Right lobe of liver (tissue), 6 donors: ENCODE measurements at regions not wholly inside any gene's neighbourhood (a gene's known extent, or its start where the extent isn't known, plus 50 kb on each side); places are given as distances from the start of the nearest gene placed in this dataset.

Source experiments
- ATAC-seq, 4 donors: fragments of 200-7000 bp; cut with Tn5 transposase; one replicate each; pipeline ENCODE4 v1.9.1; 2020; ENCODE audit warnings: mild to moderate bottlenecking in 4 of 4, moderate library complexity in 4 of 4
- DNase-seq, 3 donors: peaks; one replicate each; pipeline ENCODE4 v3.0.0-alpha.2; 2020
- H3K27ac ChIP-seq, 3 donors: fragments of 200-600 bp; one replicate each; pipeline ENCODE4 v1.8.0; 2022
- H3K27me3 ChIP-seq, 2 donors: fragments of 200-600 bp; one replicate each; pipeline ENCODE4 v1.8.0; 2022
- H3K36me3 ChIP-seq, 4 donors: fragments of 200-600 bp; sonication (generic) in 1 of 4; one replicate each; pipeline versions ENCODE4 v1.5.1 to v1.8.0; 2017 to 2022; ENCODE audit warnings: control low read depth in 1 of 4
- H3K4me1 ChIP-seq, 4 donors: fragments of 200-600 bp; sonication (generic) in 1 of 4; one replicate each; pipeline versions ENCODE4 v1.5.1 to v1.8.0; 2017 to 2022; ENCODE audit warnings: control low read depth in 1 of 4
- H3K4me3 ChIP-seq, 3 donors: fragments of 200-600 bp; one replicate each; pipeline ENCODE4 v1.8.0; 2022
- H3K9me3 ChIP-seq, 4 donors: fragments of 200-600 bp; sonication (generic) in 1 of 4; one replicate each; pipeline versions ENCODE4 v1.5.1 to v1.8.0; 2017 to 2022; ENCODE audit warnings: control low read depth in 1 of 4
- CTCF ChIP-seq, 4 donors: fragments of 200-600 bp in 3 of 4; fragments of 450-650 bp in 1 of 4; IDR thresholded peaks; one replicate each; pipeline versions ENCODE4 v1.5.1 to v1.8.0; 2016 to 2022; ENCODE audit warnings: antibody characterized with exemption in 4 of 4, mild to moderate bottlenecking in 2 of 4
- POLR2A ChIP-seq: fragments of 450-650 bp; IDR thresholded peaks from one replicate; pipeline ENCODE4 v1.6.1; 2017; ENCODE audit warnings: antibody characterized with exemption, mild to moderate bottlenecking
- WGBS: methylation state at CpG from one replicate; pipeline ENCODE4 v1.1.6; 2018; ENCODE audit warnings: low coverage, low lambda C conversion rate; ENCODE audit not compliant: insufficient coverage; ENCODE audit errors: missing lambda C conversion rate; 5-methylcytosine and 5-hydroxymethylcytosine counted together
- intact Hi-C, 2 donors: fragments of 100-400 bp; cut with DNase I; formaldehyde crosslinking; loops; one replicate each; pipeline versions ENCODE4 v1.11.2 to v1.14.1; 2022
- donor health status: DM: no; HTN: yes; CAD: no.
- donor health status: DM: no; HTN: no; CAD: no.
- donor health status: DM: no; HTN: no; CAD: no.
- donor health status: DM: no; HTN: yes; CAD: no.
- donor health status: DM: no; HTN: yes; CAD: no.

GRCh38 chr3:170740726-170741591 is 129.0 kb downstream of the RPL22L1 start:
- H3K9me3 ChIP-seq: no peaks in the 10 kb centered on the region
- H3K27me3 ChIP-seq: no peaks in the 10 kb centered on the region
- DNase-seq (no peak), ATAC-seq (peak; percentile 41 to 73 (median 42))
- intact Hi-C loops: no loop called here
- H3K27ac ChIP-seq: no peak overlapping the region
- no peak overlapping the region for H3K4me3 ChIP-seq
- no peaks in the 10 kb centered on the region for H3K36me3 ChIP-seq
- TF ChIP-seq POLR2A: no peak
- no peak for TF ChIP-seq CTCF (IDR thresholded peaks at IDR 0.05)
- 39% methylated on average over 9 of the region's 10 CpGs for WGBS
- no peaks in the 10 kb centered on the region for H3K4me1 ChIP-seq

GRCh38 chr3:170740285-170740684 is 129.7 kb downstream of the RPL22L1 start:
- Histone ChIP-seq H3K27ac (no peak overlapping the region), H3K4me1 (no peaks in the 10 kb centered on the region), H3K4me3 (no peak overlapping the region), H3K27me3 (no peaks in the 10 kb centered on the region), H3K9me3 (no peaks in the 10 kb centered on the region), H3K36me3 (no peaks in the 10 kb centered on the region)
- WGBS: 70% methylated on average over 3 of the region's 3 CpGs
- DNase-seq: no peak
- no peak for ATAC-seq
- intact Hi-C loops: no loop called here
- TF ChIP-seq POLR2A (no peak), CTCF (IDR thresholded peaks at IDR 0.05) (no peak)

GRCh38 chr3:170739410-170739809 is 130.6 kb downstream of the RPL22L1 start:
- Histone ChIP-seq H3K27me3 (no peaks in the 10 kb centered on the region), H3K4me1 (no peaks in the 10 kb centered on the region), H3K36me3 (no peaks in the 10 kb centered on the region), H3K9me3 (no peaks in the 10 kb centered on the region), H3K27ac (no peak overlapping the region), H3K4me3 (no peak overlapping the region)
- intact Hi-C loops: no loop called here
- DNase-seq (no peak), ATAC-seq (no peak)
- TF ChIP-seq CTCF (IDR thresholded peaks at IDR 0.05) (no peak), POLR2A (no peak)
- WGBS: 86% methylated on average over 4 of the region's 4 CpGs

- no peak for ATAC-seq
- 63% methylated on average over 2 of the region's 3 CpGs for WGBS
- H3K27ac ChIP-seq: no peak overlapping the region
- no peak for TF ChIP-seq CTCF (IDR thresholded peaks at IDR 0.05)
- TF ChIP-seq POLR2A: no peak
- intact Hi-C loops: no loop called here
- DNase-seq: no peak
- no peaks in the 10 kb centered on the region for H3K4me1 ChIP-seq
- H3K27me3 ChIP-seq: no peaks in the 10 kb centered on the region
- no peak overlapping the region for H3K4me3 ChIP-seq
- H3K9me3 ChIP-seq: no peaks in the 10 kb centered on the region
- H3K36me3 ChIP-seq: no peaks in the 10 kb centered on the region
Measured at GRCh38 chr3:170738766-170739165, 131.2 kb downstream of the RPL22L1 start.
